GM23338 (cell line): ENCODE measurements at regions not wholly inside any gene's neighbourhood (a gene's known extent, or its start where the extent isn't known, plus 50 kb on each side); places are given as distances from the start of the nearest gene placed in this dataset.
"Not testable (repeated sequence)": the region's sequence is repeated elsewhere in the genome, so short reads cannot be mapped to it uniquely, and the experiment has no call there.

ENCODE experiments used
- ATAC-seq: fragments of 200-7000 bp; cut with Tn5 transposase; 3 replicates; pipeline ENCODE4 v1.9.1; 2020
- DNase-seq: peaks from one replicate; pipeline ENCODE4 v3.0.0-alpha.2; 2015; ENCODE audit warnings: low spot score
- H2AFZ ChIP-seq: fragments of 200-600 bp; sonication (generic); 2 replicates; pipeline ENCODE4 v1.8.0; 2016; ENCODE audit warnings: antibody characterized with exemption, mild to moderate bottlenecking, moderate library complexity
- H3F3A ChIP-seq: fragments of 200-600 bp; sonication (generic); replicated peaks from 2 replicates; pipeline ENCODE4 v1.8.0; 2017; ENCODE audit warnings: antibody characterized with exemption, mixed run types, low read depth
- H3K27ac ChIP-seq: fragments of 200-600 bp; sonication (generic); 2 replicates; pipeline ENCODE4 v1.6.1; 2016; ENCODE audit warnings: low read depth
- H3K27me3 ChIP-seq: fragments of 200-600 bp; sonication (generic); 2 replicates; pipeline ENCODE4 v1.8.0; 2016; ENCODE audit warnings: mild to moderate bottlenecking, mixed run types, moderate library complexity; ENCODE audit not compliant: insufficient read depth
- H3K36me3 ChIP-seq: fragments of 200-600 bp; sonication (generic); 2 replicates; pipeline ENCODE4 v1.8.0; 2016; ENCODE audit warnings: mild to moderate bottlenecking; ENCODE audit not compliant: insufficient read depth
- H3K4me1 ChIP-seq: fragments of 200-600 bp; sonication (generic); 2 replicates; pipeline ENCODE4 v1.8.0; 2016; ENCODE audit warnings: mild to moderate bottlenecking, moderate library complexity; ENCODE audit not compliant: insufficient read depth
- H3K4me2 ChIP-seq: fragments of 200-600 bp; sonication (generic); 2 replicates; pipeline ENCODE4 v1.7.1; 2017; ENCODE audit warnings: mixed run types
- H3K4me3 ChIP-seq: fragments of 200-600 bp; sonication (generic); 2 replicates; pipeline ENCODE4 v1.6.1; 2016; ENCODE audit warnings: mixed run types
- H3K79me2 ChIP-seq: fragments of 200-600 bp; sonication (generic); replicated peaks from 2 replicates; pipeline ENCODE4 v1.8.0; 2017; ENCODE audit warnings: mild to moderate bottlenecking; ENCODE audit not compliant: insufficient read depth
- H3K9me2 ChIP-seq: fragments of 200-600 bp; sonication (generic); 2 replicates; pipeline ENCODE4 v1.8.0; 2017; ENCODE audit not compliant: insufficient read depth
- H4K20me1 ChIP-seq: fragments of 200-600 bp; sonication (generic); replicated peaks from 2 replicates; pipeline ENCODE4 v1.8.0; 2017; ENCODE audit warnings: mild to moderate bottlenecking; ENCODE audit not compliant: insufficient read depth
- H3K27ac Mint-ChIP-seq: 2 replicates; pipeline ENCODE4 v1.8.0; 2020; ENCODE audit warnings: inconsistent platforms, mild to moderate bottlenecking, moderate library complexity, mixed read lengths
- H3K27me3 Mint-ChIP-seq: 3 replicates; pipeline ENCODE4 v1.8.0; 2022; ENCODE audit warnings: low read depth, mild to moderate bottlenecking, moderate library complexity, mixed read lengths, inconsistent platforms; ENCODE audit not compliant: insufficient read depth, poor library complexity
- H3K36me3 Mint-ChIP-seq: 3 replicates; pipeline ENCODE4 v1.8.0; 2021; ENCODE audit warnings: low read depth, mild to moderate bottlenecking, inconsistent platforms, moderate library complexity, mixed read lengths
- H3K4me1 Mint-ChIP-seq: 3 replicates; pipeline ENCODE4 v1.8.0; 2020; ENCODE audit warnings: mild to moderate bottlenecking, inconsistent platforms, mixed read lengths
- H3K4me3 Mint-ChIP-seq: 3 replicates; pipeline ENCODE4 v1.8.0; 2021; ENCODE audit warnings: moderate library complexity, mild to moderate bottlenecking, inconsistent platforms, mixed read lengths
- H3K9me3 Mint-ChIP-seq: 3 replicates; pipeline ENCODE4 v1.8.0; 2020; ENCODE audit warnings: moderate library complexity, mild to moderate bottlenecking, inconsistent platforms, mixed read lengths
- CTCF ChIP-seq, 2 experiments: fragments of 200-600 bp in 1 of 2; sonication (generic) in 1 of 2; conservative IDR thresholded peaks; 2 replicates each; pipeline versions ENCODE4 v1.5.1 to v1.6.1; 2016 to 2017; ENCODE audit warnings: antibody characterized with exemption in 2 of 2, low read depth in 2 of 2, mild to moderate bottlenecking in 2 of 2, moderate library complexity in 1 of 2
- ETS1 ChIP-seq: IDR thresholded peaks from 2 replicates; pipeline ENCODE4 v1.6.1; 2016; ENCODE audit warnings: antibody characterized with exemption
- EZH2 ChIP-seq: fragments of 200-600 bp; sonication (generic); IDR thresholded peaks from one replicate; pipeline ENCODE4 v1.8.0; 2017; ENCODE audit warnings: antibody characterized with exemption, mild to moderate bottlenecking, low read depth; ENCODE audit not compliant: unreplicated experiment
- EZH2phosphoT487 ChIP-seq: fragments of 200-600 bp; sonication (generic); IDR thresholded peaks from one replicate; pipeline ENCODE4 v1.8.1; 2018; ENCODE audit warnings: antibody characterized with exemption; ENCODE audit not compliant: unreplicated experiment
- JUNB ChIP-seq: IDR thresholded peaks from one replicate; pipeline ENCODE4 v1.6.1; 2016; ENCODE audit warnings: antibody characterized with exemption; ENCODE audit not compliant: unreplicated experiment
- NANOG ChIP-seq: IDR thresholded peaks from 2 replicates; pipeline ENCODE4 v1.6.1; 2016; ENCODE audit warnings: antibody characterized with exemption, borderline replicate concordance
- POLR2AphosphoS5 ChIP-seq: IDR thresholded peaks from 2 replicates; pipeline ENCODE4 v1.6.1; 2016; ENCODE audit warnings: antibody characterized with exemption, low read depth
- REST ChIP-seq: IDR thresholded peaks from one replicate; pipeline ENCODE4 v1.6.1; 2018; ENCODE audit warnings: antibody characterized with exemption; ENCODE audit not compliant: unreplicated experiment
- ZNF114 ChIP-seq: fragments of 250-450 bp; sonication (Bioruptor Pico); IDR thresholded peaks from 2 replicates; pipeline ENCODE4 v1.5.0; 2020; ENCODE audit warnings: mild to moderate bottlenecking, moderate library complexity
- ZNF331 ChIP-seq: fragments of 250-450 bp; sonication (Bioruptor Pico); IDR thresholded peaks from 2 replicates; pipeline ENCODE4 v1.5.0; 2020; ENCODE audit warnings: low read depth, mild to moderate bottlenecking, moderate library complexity

GRCh38 chr5:169374111-169374510, 73.2 kb upstream of the SLIT3 start (continued):
- TF ChIP-seq REST (no peak), ETS1 (no peak), JUNB (no peak), ZNF114 (CRISPR knock-in tag) (no peak), POLR2AphosphoS5 (no peak), ZNF331 (no peak), EZH2 (no peak), EZH2phosphoT487 (no peak)

- H3K36me3 Mint-ChIP-seq, H3K79me2 ChIP-seq, H3K27me3 ChIP-seq, H3K4me1 Mint-ChIP-seq, H3K9me2 ChIP-seq, H3K27me3 Mint-ChIP-seq, H3K4me1 ChIP-seq, H3K27ac Mint-ChIP-seq, H2AFZ ChIP-seq, H3K36me3 ChIP-seq, H3K27ac ChIP-seq, H4K20me1 ChIP-seq, DNase-seq, ATAC-seq, H3K4me3 ChIP-seq, H3K4me2 ChIP-seq, H3F3A ChIP-seq, H3K4me3 Mint-ChIP-seq: not testable (repeated sequence)
- H3K9me3 Mint-ChIP-seq, result peaks cover 12% of the 10 kb centered on the region; the same call in 2 of the 3 replicates
These were observed 70.9 kb upstream of the SLIT3 start for GRCh38 chr5:169371801-169372200.

- Histone ChIP-seq H3K36me3 (no peaks in the 10 kb centered on the region), H3K27ac (no peak overlapping the region), H3K79me2 (no peaks in the 10 kb centered on the region), H4K20me1 (no peaks in the 10 kb centered on the region), H3F3A (no peaks in the 10 kb centered on the region), H3K4me2 (no peak overlapping the region), H3K27me3 (no peaks in the 10 kb centered on the region), H3K9me2 (no peaks in the 10 kb centered on the region), H3K4me3 (no peak overlapping the region), H2AFZ (no peak overlapping the region), H3K4me1 (no peaks in the 10 kb centered on the region)
- Mint-ChIP-seq H3K9me3 (peaks cover 12% of the 10 kb centered on the region; the same call in 2 of the 3 replicates), H3K4me1 (peaks cover 4% of the 10 kb centered on the region; the same call in 2 of the 3 replicates), H3K27me3 (peaks cover 2% of the 10 kb centered on the region), H3K4me3 (no peak overlapping the region), H3K36me3 (no peaks in the 10 kb centered on the region), H3K27ac (no peak overlapping the region)
- ATAC-seq (no peak), DNase-seq (no peak)
- no peak for TF ChIP-seq JUNB
- no peak for TF ChIP-seq CTCF (conservative IDR thresholded peaks at IDR 0.05; ENCODE audit: low read depth in 2 of 2)
- TF ChIP-seq EZH2phosphoT487, result no peak
- no peak for TF ChIP-seq NANOG
- TF ChIP-seq EZH2, result no peak
- TF ChIP-seq ZNF331, result no peak
These were observed 68.2 kb upstream of the SLIT3 start for GRCh38 chr5:169369130-169369529.
